SU-DHL-6 (cell line): ENCODE measurements at regions not wholly inside any gene's neighbourhood (a gene's known extent, or its start where the extent isn't known, plus 50 kb on each side); places are given as distances from the start of the nearest gene placed in this dataset.

Source experiments
- H2AFZ ChIP-seq: fragments of 200-600 bp; sonication (generic); 2 replicates; pipeline ENCODE4 v1.6.1; 2014; ENCODE audit warnings: low read depth, mild to moderate bottlenecking, moderate library complexity, mixed read lengths, antibody characterized with exemption, low read length; ENCODE audit not compliant: severe bottlenecking
- H3F3A ChIP-seq: fragments of 200-600 bp; shearing (Covaris generic); 2 replicates; pipeline ENCODE4 v1.6.0; 2016; ENCODE audit warnings: antibody characterized with exemption, mild to moderate bottlenecking; ENCODE audit not compliant: insufficient read depth
- H3K27ac ChIP-seq: fragments of 200-600 bp; sonication (generic); 2 replicates; pipeline ENCODE4 v1.5.1; 2016; ENCODE audit warnings: low read depth, mild to moderate bottlenecking, low read length, moderate library complexity, mixed read lengths
- H3K27me3 ChIP-seq: fragments of 200-600 bp; sonication (generic), shearing (Covaris generic); 2 replicates; pipeline ENCODE4 v1.6.0; 2014; ENCODE audit warnings: mild to moderate bottlenecking, low read length
- H3K36me3 ChIP-seq: fragments of 200-600 bp; sonication (generic); 2 replicates; pipeline ENCODE4 v1.6.1; 2014; ENCODE audit warnings: mild to moderate bottlenecking, low read length, mixed read lengths
- H3K4me2 ChIP-seq: fragments of 300-600, 200-600 bp; shearing (Covaris generic), sonication (generic); 2 replicates; pipeline ENCODE4 v1.6.0; 2014; ENCODE audit warnings: low read length, low read depth, mild to moderate bottlenecking; ENCODE audit not compliant: poor library complexity, severe bottlenecking
- H3K4me3 ChIP-seq: fragments of 200-600 bp; sonication (generic); 2 replicates; pipeline ENCODE4 v1.5.1; 2014; ENCODE audit warnings: antibody characterized with exemption, low read length, mild to moderate bottlenecking, mixed read lengths; ENCODE audit not compliant: insufficient read depth, poor library complexity, severe bottlenecking
- H3K79me2 ChIP-seq: fragments of 200-600 bp; sonication (generic); 2 replicates; pipeline ENCODE4 v1.6.1; 2014; ENCODE audit warnings: mild to moderate bottlenecking, low read length, moderate library complexity; ENCODE audit not compliant: insufficient read depth
- H3K9ac ChIP-seq: fragments of 200-600 bp; sonication (generic); 2 replicates; pipeline ENCODE4 v1.7.0; 2014; ENCODE audit warnings: mild to moderate bottlenecking, low read length
- H3K9me2 ChIP-seq: fragments of 200-600 bp; sonication (generic); replicated peaks from 2 replicates; pipeline ENCODE4 v1.6.1; 2014; ENCODE audit warnings: low read length; ENCODE audit not compliant: insufficient read depth
- H3K9me3 ChIP-seq: fragments of 200-600 bp; sonication (generic); 2 replicates; pipeline ENCODE4 v1.6.1; 2014; ENCODE audit warnings: low read length, mixed read lengths; ENCODE audit not compliant: insufficient read depth
- H4K20me1 ChIP-seq: fragments of 200-600 bp; sonication (generic); 2 replicates; pipeline ENCODE4 v1.6.1; 2014; ENCODE audit warnings: low read depth, mild to moderate bottlenecking, antibody characterized with exemption, low read length, moderate library complexity, mixed read lengths
- EZH2phosphoT487 ChIP-seq: fragments of 200-600 bp; sonication (generic), shearing (Covaris generic); conservative IDR thresholded peaks from 2 replicates; pipeline ENCODE4 v1.6.1; 2018; ENCODE audit warnings: mild to moderate bottlenecking, antibody characterized with exemption, low read length, moderate library complexity, mixed read lengths
- TF ChIP-seq, protein P1 (sequence below): fragments of 200-600 bp; sonication (generic); IDR thresholded peaks from one replicate; pipeline ENCODE4 v1.5.1; 2017; ENCODE audit warnings: antibody characterized with exemption, mild to moderate bottlenecking, low read length, moderate library complexity; ENCODE audit not compliant: insufficient read depth, poor library complexity, severe bottlenecking

DNA sequence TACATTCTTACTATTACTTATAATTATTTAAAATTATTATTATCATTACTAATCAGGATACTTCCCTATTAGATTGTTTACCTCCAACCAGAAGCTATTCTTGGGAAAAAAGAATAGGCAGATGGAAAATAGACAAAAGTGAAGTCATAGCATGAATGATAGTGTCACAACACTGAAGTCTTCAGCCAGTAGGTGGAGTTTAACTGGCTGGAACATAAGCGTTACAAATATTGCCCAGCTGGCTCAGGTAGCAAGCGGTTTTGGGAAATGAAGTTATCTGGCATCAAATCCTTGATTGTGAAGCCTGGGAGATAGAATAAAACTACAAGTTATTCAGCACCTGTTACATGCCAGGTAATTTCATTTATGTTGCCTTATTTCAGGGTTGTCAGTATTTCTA is 762.9 kb downstream of the C12orf50 start:
- H3K4me3 ChIP-seq: no peak overlapping the region
- no peak overlapping the region for H3K27ac ChIP-seq
- no peaks in the 10 kb centered on the region for H3F3A ChIP-seq
- H4K20me1 ChIP-seq: no peaks in the 10 kb centered on the region
- no peaks in the 10 kb centered on the region for H3K79me2 ChIP-seq
- H3K4me2 ChIP-seq: no peak overlapping the region
- H2AFZ ChIP-seq: no peak overlapping the region
- H3K9me3 ChIP-seq: no peaks in the 10 kb centered on the region
- TF ChIP-seq, protein P1, sequence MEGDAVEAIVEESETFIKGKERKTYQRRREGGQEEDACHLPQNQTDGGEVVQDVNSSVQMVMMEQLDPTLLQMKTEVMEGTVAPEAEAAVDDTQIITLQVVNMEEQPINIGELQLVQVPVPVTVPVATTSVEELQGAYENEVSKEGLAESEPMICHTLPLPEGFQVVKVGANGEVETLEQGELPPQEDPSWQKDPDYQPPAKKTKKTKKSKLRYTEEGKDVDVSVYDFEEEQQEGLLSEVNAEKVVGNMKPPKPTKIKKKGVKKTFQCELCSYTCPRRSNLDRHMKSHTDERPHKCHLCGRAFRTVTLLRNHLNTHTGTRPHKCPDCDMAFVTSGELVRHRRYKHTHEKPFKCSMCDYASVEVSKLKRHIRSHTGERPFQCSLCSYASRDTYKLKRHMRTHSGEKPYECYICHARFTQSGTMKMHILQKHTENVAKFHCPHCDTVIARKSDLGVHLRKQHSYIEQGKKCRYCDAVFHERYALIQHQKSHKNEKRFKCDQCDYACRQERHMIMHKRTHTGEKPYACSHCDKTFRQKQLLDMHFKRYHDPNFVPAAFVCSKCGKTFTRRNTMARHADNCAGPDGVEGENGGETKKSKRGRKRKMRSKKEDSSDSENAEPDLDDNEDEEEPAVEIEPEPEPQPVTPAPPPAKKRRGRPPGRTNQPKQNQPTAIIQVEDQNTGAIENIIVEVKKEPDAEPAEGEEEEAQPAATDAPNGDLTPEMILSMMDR: no peak
- no peak for TF ChIP-seq EZH2phosphoT487
- H3K36me3 ChIP-seq: no peaks in the 10 kb centered on the region
- no peaks in the 10 kb centered on the region for H3K9me2 ChIP-seq
- no peak overlapping the region for H3K9ac ChIP-seq
- H3K27me3 ChIP-seq: no peaks in the 10 kb centered on the region

DNA sequence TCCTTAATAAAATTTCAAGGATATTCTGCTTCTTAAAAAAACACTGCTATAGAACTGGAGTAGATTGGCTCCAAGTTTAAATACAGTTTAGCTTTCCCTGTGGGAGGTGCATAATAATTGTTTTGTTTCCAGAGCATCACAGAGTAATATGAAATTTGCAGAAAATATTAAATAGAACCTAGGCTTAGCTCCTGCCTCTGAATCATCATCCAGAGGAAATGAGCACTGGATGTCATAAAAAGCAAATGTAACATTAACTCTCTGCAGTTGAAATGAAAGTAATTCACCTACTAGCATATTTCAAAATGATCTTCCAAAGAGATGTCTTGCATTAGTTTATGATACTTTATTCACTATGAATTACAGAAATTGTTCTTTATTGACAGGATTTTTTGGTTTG is 769.8 kb downstream of the C12orf50 start:
- Histone ChIP-seq H3F3A (no peaks in the 10 kb centered on the region), H3K27ac (no peak overlapping the region), H2AFZ (no peak overlapping the region), H4K20me1 (no peaks in the 10 kb centered on the region), H3K79me2 (no peaks in the 10 kb centered on the region), H3K9me3 (no peaks in the 10 kb centered on the region), H3K36me3 (no peaks in the 10 kb centered on the region), H3K9me2 (no peaks in the 10 kb centered on the region), H3K4me2 (no peak overlapping the region), H3K4me3 (no peak overlapping the region), H3K27me3 (no peaks in the 10 kb centered on the region), H3K9ac (no peak overlapping the region)
- no peak for TF ChIP-seq EZH2phosphoT487
- TF ChIP-seq, protein P1: no peak

DNA sequence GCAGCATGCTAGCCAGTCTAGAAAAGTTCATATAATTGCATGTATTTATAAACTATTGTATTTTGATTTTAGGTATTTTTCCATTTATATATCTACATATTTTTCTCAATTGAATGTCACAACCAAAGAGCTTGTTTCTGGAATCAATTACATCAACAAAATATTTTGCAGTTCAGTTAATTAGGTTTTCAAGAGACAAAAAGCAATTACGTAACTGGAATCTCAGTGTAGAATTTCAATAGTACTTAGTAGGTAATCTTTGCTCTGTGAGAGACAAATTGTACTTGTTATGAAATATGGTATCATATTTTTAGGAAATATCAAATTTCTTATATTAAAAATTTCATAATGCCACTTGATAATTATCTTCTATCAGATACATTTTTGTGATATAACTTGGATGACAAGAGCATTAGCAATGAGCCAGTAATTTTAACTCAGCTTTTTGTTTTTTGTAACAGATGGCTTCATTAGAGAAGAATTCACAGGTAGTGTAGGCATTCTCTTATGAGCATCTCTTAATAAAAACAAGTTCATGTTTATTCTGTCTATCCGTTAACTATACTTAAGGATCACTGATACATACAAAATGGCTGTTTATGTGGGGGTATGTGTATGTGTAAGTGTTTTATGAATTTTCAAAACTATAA is 774.7 kb downstream of the C12orf50 start:
- Histone ChIP-seq H3K9ac (no peak overlapping the region), H3K27me3 (no peaks in the 10 kb centered on the region), H3F3A (no peaks in the 10 kb centered on the region), H2AFZ (no peak overlapping the region), H3K9me2 (no peaks in the 10 kb centered on the region), H4K20me1 (no peaks in the 10 kb centered on the region), H3K4me3 (no peak overlapping the region), H3K27ac (no peak overlapping the region), H3K79me2 (no peaks in the 10 kb centered on the region), H3K36me3 (no peaks in the 10 kb centered on the region), H3K9me3 (no peaks in the 10 kb centered on the region), H3K4me2 (no peak overlapping the region)
- no peak for TF ChIP-seq EZH2phosphoT487
- TF ChIP-seq, protein P1: no peak
